Hindlimb muscle (tissue), 1 donor: ENCODE measurements at regions not wholly inside any gene's neighbourhood (a gene's known extent, or its start where the extent isn't known, plus 50 kb on each side); places are given as distances from the start of the nearest gene placed in this dataset.

Experiments used
- DNase-seq: peaks from one replicate; pipeline ENCODE4 v3.0.0-alpha.2; 2013

GRCh38 chr22:22396741-22397291 is 111.7 kb downstream of the ZNF280B start:
- DNase-seq: no peak

GRCh38 chr22:22397292-22397870 is 111.2 kb downstream of the ZNF280B start:
- peak; percentile 47 for DNase-seq

GRCh38 chr22:22397875-22398524 is 110.5 kb downstream of the ZNF280B start:
- no peak for DNase-seq

- DNase-seq: no peak
Observed at GRCh38 chr22:22398530-22399327, 109.8 kb downstream of the ZNF280B start.

- no peak for DNase-seq
Observed at GRCh38 chr22:22400099-22400498, 108.4 kb downstream of the ZNF280B start.

GRCh38 chr22:22400964-22401363 is 107.6 kb downstream of the ZNF280B start:
- no peak for DNase-seq

- no peak for DNase-seq
Observed at GRCh38 chr22:22401381-22401780, 107.2 kb downstream of the ZNF280B start.

- DNase-seq: no peak
Observed at GRCh38 chr22:22403306-22403705, 105.2 kb downstream of the ZNF280B start.

GRCh38 chr22:22403771-22404170 is 104.8 kb downstream of the ZNF280B start:
- DNase-seq: no peak

- no peak for DNase-seq
Observed at GRCh38 chr22:22404598-22405284, 103.8 kb downstream of the ZNF280B start.

- DNase-seq: no peak
Observed at GRCh38 chr22:22406445-22407027, 102.0 kb downstream of the ZNF280B start.

- no peak for DNase-seq
Observed at GRCh38 chr22:22407061-22407460, 101.5 kb downstream of the ZNF280B start.

GRCh38 chr22:22408269-22408668 is 100.3 kb downstream of the ZNF280B start:
- no peak for DNase-seq

- no peak for DNase-seq
Observed at GRCh38 chr22:22408731-22409696, 99.5 kb downstream of the ZNF280B start.

- DNase-seq: peak; percentile 25
Observed at GRCh38 chr22:22410121-22410520, 98.4 kb downstream of the ZNF280B start.

- no peak for DNase-seq
Observed at GRCh38 chr22:22410677-22411076, 97.9 kb downstream of the ZNF280B start.

- DNase-seq: no peak
Observed at GRCh38 chr22:22414266-22414665, 94.3 kb downstream of the ZNF280B start.

- DNase-seq: no peak
Observed at GRCh38 chr22:22417495-22418162, 90.9 kb downstream of the ZNF280B start.

- no peak for DNase-seq
Observed at GRCh38 chr22:22418163-22418549, 90.4 kb downstream of the ZNF280B start.

- DNase-seq: no peak
Observed at GRCh38 chr22:22418957-22419356, 89.6 kb downstream of the ZNF280B start.

GRCh38 chr22:22420580-22420979 is 88.0 kb downstream of the ZNF280B start:
- no peak for DNase-seq
